Nephron (organoid): ENCODE measurements at regions not wholly inside any gene's neighbourhood (a gene's known extent, or its start where the extent isn't known, plus 50 kb on each side); places are given as distances from the start of the nearest gene placed in this dataset.

Source experiments
- H3K27ac Mint-ChIP-seq, 3 experiments: 2 replicates each; pipeline ENCODE4 v1.8.0; 2020; ENCODE audit warnings: mixed read lengths in 3 of 3, mild to moderate bottlenecking in 2 of 3, moderate library complexity in 1 of 3
- H3K27me3 Mint-ChIP-seq: 2 replicates; pipeline ENCODE4 v1.8.0; 2021; ENCODE audit warnings: low read depth, mild to moderate bottlenecking, moderate library complexity, mixed read lengths
- H3K36me3 Mint-ChIP-seq: 2 replicates; pipeline ENCODE4 v1.8.0; 2020; ENCODE audit warnings: low read depth, mixed read lengths
- H3K4me1 Mint-ChIP-seq: 2 replicates; pipeline ENCODE4 v1.8.0; 2020; ENCODE audit warnings: mixed read lengths
- H3K4me3 Mint-ChIP-seq, 3 experiments: 2 replicates each; pipeline ENCODE4 v1.8.0; 2020; ENCODE audit warnings: mild to moderate bottlenecking in 3 of 3, mixed read lengths in 3 of 3, moderate library complexity in 2 of 3
- H3K9me3 Mint-ChIP-seq: 2 replicates; pipeline ENCODE4 v1.8.0; 2020; ENCODE audit warnings: mixed read lengths
- CTCF ChIP-seq, 3 experiments: fragments of 200-600 bp; sonication (generic); IDR thresholded peaks; one replicate each; pipeline ENCODE4 v1.5.0; 2021; ENCODE audit warnings: antibody characterized with exemption in 3 of 3; ENCODE audit not compliant: unreplicated experiment in 3 of 3

DNA sequence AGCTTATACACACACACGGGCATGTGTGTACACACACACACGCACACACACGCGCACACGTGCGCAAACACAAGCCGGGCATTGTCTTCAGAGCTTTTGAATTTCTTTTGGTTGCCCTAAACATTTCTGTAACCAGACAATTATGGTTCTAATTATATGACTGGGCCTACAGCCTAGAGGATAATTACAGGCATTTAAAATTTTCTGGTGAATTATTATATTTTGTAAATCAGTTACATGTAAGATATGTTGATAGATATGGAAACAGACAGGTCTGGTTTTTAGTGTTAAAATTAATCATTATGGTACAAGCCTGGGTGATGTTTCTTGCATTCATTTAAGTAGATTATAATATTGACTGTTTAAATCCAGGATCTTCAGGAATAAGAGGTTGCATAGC, 1120.5 kb downstream of the ADGRL3 start:
- H3K27ac Mint-ChIP-seq: no peak overlapping the region
- no peaks in the 10 kb centered on the region for H3K4me1 Mint-ChIP-seq
- H3K27me3 Mint-ChIP-seq: peaks cover 3% of the 10 kb centered on the region
- no peak overlapping the region for H3K4me3 Mint-ChIP-seq
- H3K36me3 Mint-ChIP-seq: no peaks in the 10 kb centered on the region
- no peak for TF ChIP-seq CTCF (IDR thresholded peaks at IDR 0.05; ENCODE audit: unreplicated experiment in 3 of 3)
- H3K9me3 Mint-ChIP-seq: peaks cover 9% of the 10 kb centered on the region

GRCh38 chr4:62302710-62303109, 1102.6 kb downstream of the ADGRL3 start:
- H3K9me3 Mint-ChIP-seq: peaks cover 26% of the 10 kb centered on the region
- no peaks in the 10 kb centered on the region for H3K27me3 Mint-ChIP-seq
- no peaks in the 10 kb centered on the region for H3K36me3 Mint-ChIP-seq
- H3K4me3 Mint-ChIP-seq: no peak overlapping the region
- TF ChIP-seq CTCF (IDR thresholded peaks at IDR 0.05; ENCODE audit: unreplicated experiment in 3 of 3): no peak
- H3K4me1 Mint-ChIP-seq: no peaks in the 10 kb centered on the region
- no peak overlapping the region for H3K27ac Mint-ChIP-seq

DNA sequence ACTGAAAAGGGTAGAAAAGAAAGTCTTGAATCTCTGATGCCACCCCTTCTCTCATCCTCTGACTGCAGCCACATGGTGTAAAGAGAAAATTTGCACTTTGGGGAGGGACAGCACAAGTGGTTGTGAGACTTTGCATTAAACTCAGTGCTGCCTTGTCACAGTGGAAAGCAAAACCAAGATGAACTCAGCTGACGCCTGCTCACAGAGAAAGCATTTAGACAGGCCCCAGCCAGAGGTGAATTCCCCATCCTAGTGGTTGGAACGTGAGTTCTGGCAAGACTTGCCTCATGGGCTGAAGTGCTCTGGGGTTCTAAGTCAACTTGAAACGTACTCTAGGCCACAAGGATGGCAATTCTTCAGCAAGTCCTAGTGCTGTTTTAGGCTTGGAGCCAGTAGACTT, 1101.4 kb downstream of the ADGRL3 start:
- no peaks in the 10 kb centered on the region for H3K27me3 Mint-ChIP-seq
- H3K27ac Mint-ChIP-seq: no peak overlapping the region
- H3K4me1 Mint-ChIP-seq: no peaks in the 10 kb centered on the region
- no peak for TF ChIP-seq CTCF (IDR thresholded peaks at IDR 0.05; ENCODE audit: unreplicated experiment in 3 of 3)
- peaks cover 19% of the 10 kb centered on the region for H3K9me3 Mint-ChIP-seq
- no peaks in the 10 kb centered on the region for H3K36me3 Mint-ChIP-seq
- no peak overlapping the region for H3K4me3 Mint-ChIP-seq

DNA sequence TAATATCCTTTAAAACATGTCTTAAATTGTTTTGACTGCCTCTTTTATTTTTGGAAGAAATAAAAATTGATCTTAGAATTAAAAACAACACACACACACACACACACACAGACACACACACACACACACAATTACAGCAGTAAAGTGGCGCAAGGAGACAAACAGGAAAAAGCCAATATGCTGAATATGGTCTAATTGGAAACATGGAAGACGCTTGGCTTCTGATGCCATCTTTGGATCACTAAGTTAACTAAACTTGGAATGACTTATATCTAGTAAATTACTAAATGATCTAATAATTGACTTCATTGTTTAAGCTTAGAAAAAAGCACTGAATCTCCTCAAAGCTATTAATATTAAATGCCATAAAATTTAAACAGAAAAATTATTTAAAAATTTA, 1093.4 kb downstream of the ADGRL3 start:
- Mint-ChIP-seq H3K4me1 (no peaks in the 10 kb centered on the region), H3K27me3 (no peaks in the 10 kb centered on the region), H3K4me3 (no peak overlapping the region), H3K36me3 (no peaks in the 10 kb centered on the region), H3K27ac (no peak overlapping the region), H3K9me3 (no peaks in the 10 kb centered on the region)
- TF ChIP-seq CTCF (IDR thresholded peaks at IDR 0.05; ENCODE audit: unreplicated experiment in 3 of 3): no peak

GRCh38 chr4:62292911-62293310, 1092.8 kb downstream of the ADGRL3 start:
- H3K4me3 Mint-ChIP-seq: no peak overlapping the region
- no peaks in the 10 kb centered on the region for H3K9me3 Mint-ChIP-seq
- no peak for TF ChIP-seq CTCF (IDR thresholded peaks at IDR 0.05; ENCODE audit: unreplicated experiment in 3 of 3)
- no peak overlapping the region for H3K27ac Mint-ChIP-seq
- H3K4me1 Mint-ChIP-seq: no peaks in the 10 kb centered on the region
- no peaks in the 10 kb centered on the region for H3K27me3 Mint-ChIP-seq
- H3K36me3 Mint-ChIP-seq: no peaks in the 10 kb centered on the region

- H3K36me3 Mint-ChIP-seq: no peaks in the 10 kb centered on the region
- no peaks in the 10 kb centered on the region for H3K27me3 Mint-ChIP-seq
- no peaks in the 10 kb centered on the region for H3K4me1 Mint-ChIP-seq
- no peak for TF ChIP-seq CTCF (IDR thresholded peaks at IDR 0.05; ENCODE audit: unreplicated experiment in 3 of 3)
- no peaks in the 10 kb centered on the region for H3K9me3 Mint-ChIP-seq
- H3K27ac Mint-ChIP-seq: no peak overlapping the region
- no peak overlapping the region for H3K4me3 Mint-ChIP-seq
These were observed 1088.8 kb downstream of the ADGRL3 start for GRCh38 chr4:62288808-62289541.
